NCI-H1092 treated with DMSO at 0.1 percent for 48 hours (cell line): ENCODE measurements at regions not wholly inside any gene's neighbourhood (a gene's known extent, or its start where the extent isn't known, plus 50 kb on each side); places are given as distances from the start of the nearest gene placed in this dataset.

Experiments
- DNase-seq: peaks from one replicate; lab custom pipeline; 2025; lab: John Stamatoyannopoulos, UW

DNA sequence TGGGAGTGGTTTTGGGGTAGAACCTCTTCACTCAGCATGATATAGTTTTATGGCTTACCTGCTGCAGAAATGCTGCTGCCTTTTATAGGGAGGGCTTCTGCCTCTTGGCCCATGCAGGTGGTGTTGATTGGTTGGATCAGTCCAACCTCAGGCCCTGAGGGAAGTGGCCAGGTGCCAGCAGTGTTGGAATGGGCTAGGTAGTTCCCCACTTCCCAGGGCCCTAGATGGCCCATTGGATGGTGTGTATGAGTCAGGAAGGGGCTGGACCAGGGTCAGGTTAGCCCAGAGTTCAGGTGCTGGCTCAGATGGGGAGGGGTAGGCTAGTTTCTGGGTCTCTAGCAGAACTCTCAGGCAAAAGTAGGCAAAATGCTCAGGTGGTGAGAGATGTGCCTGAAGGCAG lies 455.5 kb downstream of the CCSER2 start:
- DNase-seq, result no peak

- no peak for DNase-seq
These were observed 456.4 kb downstream of the CCSER2 start for GRCh38 chr10:84784749-84785148.

GRCh38 chr10:84789026-84789425 lies 460.6 kb downstream of the CCSER2 start:
- no peak for DNase-seq

GRCh38 chr10:84798312-84798711 lies 469.9 kb downstream of the CCSER2 start:
- DNase-seq, result no peak

DNA sequence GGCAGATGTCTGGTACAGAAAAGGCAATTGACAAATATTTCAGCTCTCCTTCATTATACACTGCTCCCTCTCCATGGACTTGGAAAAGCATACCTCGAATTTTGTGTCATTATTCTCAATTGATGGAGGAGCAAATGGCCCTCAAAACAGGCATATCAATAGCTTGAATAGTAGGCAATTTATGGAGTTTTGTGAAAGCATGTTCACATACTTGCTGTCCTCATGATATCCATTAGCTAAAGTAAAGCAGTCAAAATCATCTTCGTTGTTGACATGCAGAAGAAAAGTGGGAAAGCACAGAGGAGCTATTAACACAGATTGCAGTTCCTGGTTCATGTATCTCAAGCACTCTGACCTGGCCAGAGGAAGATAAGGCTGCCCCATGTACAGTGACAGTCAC lies 472.8 kb downstream of the CCSER2 start:
- no peak for DNase-seq

GRCh38 chr10:84801916-84802315 lies 473.5 kb downstream of the CCSER2 start:
- DNase-seq, result no peak

DNA sequence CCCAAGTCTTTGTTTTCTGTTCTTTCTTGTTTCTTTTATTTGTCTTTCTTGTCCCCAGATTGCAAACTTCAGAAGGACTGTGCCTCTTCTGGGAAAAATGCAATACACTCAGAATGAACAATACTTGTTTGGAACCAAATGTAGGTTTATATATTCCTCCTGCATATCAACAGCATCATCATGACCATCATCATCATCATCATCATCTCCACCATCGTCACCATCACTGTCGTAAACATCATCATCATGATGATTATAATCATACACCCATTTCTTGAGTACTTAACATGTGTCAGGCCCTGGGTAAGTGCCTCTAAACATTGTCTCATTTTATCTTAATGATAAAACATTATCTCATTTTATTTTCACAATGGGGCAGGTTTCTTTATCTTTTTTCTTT lies 476.8 kb downstream of the CCSER2 start:
- DNase-seq, result no peak

DNA sequence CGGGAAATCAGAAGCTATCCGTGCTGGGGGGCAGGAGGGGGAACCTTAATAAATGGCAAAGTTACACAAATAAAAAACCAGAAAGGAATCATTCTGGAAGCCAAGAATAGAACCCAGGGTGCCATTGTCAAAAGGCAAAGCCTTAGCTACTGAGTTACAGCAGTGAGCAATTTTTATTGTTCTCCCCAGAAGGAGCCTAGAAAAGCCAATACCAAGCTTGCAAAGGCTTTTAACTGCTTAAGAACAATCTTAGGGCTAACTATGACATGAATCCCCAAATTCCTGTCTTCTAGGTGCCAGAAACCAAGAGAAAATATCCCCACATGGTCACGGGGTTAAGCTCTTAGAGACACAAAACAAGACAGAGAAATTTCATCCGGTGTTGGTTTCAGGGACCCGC lies 482.7 kb downstream of the CCSER2 start:
- DNase-seq, result no peak

- peak; percentile 33 for DNase-seq
These were observed 490.6 kb downstream of the CCSER2 start for GRCh38 chr10:84818961-84819360.

DNA sequence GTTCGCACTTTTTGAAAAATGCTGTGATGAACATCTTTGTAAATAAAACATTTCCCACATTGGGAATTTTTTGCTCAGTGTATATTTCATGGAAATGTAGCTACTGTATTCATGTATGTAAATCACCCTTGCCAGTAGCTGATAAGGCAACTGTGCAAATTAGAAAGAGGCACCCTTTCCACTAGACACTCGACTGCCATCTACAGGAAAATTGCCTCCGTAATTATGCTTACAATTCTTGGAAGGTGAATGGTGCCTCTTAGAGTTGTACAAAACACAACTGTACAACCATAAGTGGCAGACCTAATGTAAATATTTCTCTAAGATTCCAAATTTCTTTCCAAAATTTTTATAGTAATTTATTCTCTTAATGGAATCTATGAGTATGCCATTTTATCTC lies 491.7 kb downstream of the CCSER2 start:
- peak; percentile 41 for DNase-seq

DNA sequence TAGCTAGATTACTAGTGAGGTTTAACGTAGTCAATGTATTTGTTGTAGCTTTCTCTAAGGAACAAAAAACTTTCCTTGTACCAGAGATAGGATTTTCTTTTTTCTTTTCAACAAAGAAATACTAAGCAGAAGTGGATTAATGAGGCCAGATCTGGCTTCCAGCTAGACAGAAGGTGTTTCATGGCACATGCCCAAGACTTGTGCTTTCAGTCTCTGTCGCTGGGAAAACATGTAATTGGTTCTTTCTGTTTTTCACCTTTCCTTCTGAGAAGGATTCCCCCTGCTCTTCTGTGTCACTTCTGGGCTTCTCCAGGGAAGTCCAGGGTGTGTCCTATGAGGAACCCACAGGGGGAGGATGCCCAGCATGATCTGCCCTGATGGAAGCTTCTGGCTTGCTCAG lies 492.2 kb downstream of the CCSER2 start:
- peak; percentile 12 for DNase-seq

- DNase-seq, result no peak
These were observed 494.7 kb downstream of the CCSER2 start for GRCh38 chr10:84822931-84823630.

GRCh38 chr10:84824525-84824924 lies 496.1 kb downstream of the CCSER2 start:
- no peak for DNase-seq

DNA sequence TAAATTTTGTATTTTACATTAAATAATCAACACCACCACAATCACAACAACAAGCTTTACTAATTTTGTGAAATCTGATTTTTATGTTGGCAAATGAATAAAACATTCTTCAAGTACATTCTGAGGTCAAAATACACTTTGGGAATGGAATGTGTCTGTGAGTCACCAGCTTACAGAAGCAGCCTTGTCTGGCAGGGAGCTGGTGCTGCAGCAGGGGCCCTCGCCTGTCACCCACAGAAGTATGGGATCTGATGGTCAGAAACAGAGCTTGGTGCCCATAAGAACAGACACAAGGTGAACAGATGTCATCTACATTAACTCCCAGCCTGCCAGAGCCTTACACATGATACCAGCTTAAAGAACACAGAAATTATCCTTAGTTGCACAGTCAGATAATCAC lies 496.9 kb downstream of the CCSER2 start:
- no peak for DNase-seq

DNA sequence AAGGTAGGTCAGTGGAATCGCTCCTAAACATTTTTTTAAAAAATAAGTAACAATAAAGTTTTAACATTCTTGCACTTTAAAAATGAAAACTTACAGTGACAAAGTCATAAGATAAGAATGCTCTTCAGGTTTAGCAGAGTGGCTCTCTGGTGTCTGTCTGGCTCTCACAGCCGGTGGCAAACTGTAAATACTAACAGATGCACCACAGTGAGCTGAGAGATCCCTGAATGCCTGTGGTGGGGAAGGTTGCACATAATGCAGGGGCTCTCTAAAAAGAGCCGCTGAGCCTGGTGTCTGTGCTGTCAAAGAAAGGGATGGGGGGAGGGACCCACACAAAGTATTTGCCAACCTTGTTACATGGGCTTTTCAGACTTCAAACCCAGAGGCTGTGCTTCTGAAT lies 498.3 kb downstream of the CCSER2 start:
- no peak for DNase-seq

DNA sequence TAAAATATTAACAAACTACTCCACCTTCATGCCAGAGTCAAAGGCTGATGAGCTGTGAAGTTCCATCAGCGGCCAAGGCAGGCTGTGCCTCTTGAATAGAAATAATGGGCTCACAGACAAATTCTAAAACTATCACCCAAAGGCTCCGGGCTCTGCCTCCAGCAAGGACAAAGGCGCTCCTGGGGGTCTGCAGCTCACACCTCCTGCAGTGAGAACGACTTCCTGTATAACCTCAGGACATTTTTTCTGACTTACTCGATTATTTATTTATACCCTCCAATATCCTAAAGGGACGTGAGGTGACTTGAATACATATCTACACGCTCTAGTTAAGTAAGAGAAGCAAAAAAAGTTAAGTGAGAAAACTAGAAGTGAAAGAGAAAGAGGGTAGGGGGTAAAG lies 500.7 kb downstream of the CCSER2 start:
- no peak for DNase-seq

GRCh38 chr10:84837041-84837812 lies 508.8 kb downstream of the CCSER2 start:
- DNase-seq, result peak; percentile 62

GRCh38 chr10:84837877-84838276 lies 509.5 kb downstream of the CCSER2 start:
- peak; percentile 48 for DNase-seq

- no peak for DNase-seq
These were observed 510.5 kb downstream of the CCSER2 start for GRCh38 chr10:84838851-84839250.

DNA sequence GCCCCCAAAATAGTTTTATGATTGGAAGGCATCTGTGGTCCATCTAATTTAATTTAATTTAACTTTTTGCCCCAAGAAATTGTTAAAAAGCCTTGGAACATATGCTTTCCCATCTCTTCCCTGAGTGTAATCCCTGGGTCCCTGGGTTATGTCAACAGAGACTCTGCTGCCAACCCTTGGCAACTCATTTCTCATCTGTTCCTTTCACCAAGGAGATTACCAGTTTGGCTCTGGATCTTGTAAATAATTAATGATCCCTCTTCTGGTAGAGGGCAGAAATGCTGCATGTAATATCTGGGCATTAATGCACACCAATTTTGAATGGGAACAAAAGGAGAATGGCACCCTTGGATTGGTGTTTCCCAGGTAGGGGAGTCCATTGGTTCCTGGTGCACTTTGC lies 514.2 kb downstream of the CCSER2 start:
- no peak for DNase-seq

DNA sequence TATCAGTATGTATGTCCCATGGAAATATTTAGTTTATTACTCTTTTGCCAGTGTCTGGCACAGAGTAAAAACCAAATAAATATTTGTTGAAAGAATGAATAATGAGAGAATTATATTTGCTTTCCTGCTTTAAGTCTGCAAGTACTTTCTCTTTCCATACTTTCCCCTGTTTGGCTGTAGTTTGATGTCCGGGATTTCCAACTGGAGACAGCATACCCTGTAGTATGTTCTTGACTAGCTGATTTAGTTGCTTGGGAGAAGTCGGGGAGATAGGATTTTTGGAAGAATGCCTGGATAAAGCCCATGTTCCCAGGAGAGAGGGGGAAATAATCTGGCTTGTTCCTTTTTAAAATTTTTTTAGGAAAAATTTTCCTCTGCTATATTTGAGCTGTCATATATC lies 516.1 kb downstream of the CCSER2 start:
- no peak for DNase-seq

- DNase-seq, result peak; percentile 31
These were observed 517.4 kb downstream of the CCSER2 start for GRCh38 chr10:84845628-84846261.

DNA sequence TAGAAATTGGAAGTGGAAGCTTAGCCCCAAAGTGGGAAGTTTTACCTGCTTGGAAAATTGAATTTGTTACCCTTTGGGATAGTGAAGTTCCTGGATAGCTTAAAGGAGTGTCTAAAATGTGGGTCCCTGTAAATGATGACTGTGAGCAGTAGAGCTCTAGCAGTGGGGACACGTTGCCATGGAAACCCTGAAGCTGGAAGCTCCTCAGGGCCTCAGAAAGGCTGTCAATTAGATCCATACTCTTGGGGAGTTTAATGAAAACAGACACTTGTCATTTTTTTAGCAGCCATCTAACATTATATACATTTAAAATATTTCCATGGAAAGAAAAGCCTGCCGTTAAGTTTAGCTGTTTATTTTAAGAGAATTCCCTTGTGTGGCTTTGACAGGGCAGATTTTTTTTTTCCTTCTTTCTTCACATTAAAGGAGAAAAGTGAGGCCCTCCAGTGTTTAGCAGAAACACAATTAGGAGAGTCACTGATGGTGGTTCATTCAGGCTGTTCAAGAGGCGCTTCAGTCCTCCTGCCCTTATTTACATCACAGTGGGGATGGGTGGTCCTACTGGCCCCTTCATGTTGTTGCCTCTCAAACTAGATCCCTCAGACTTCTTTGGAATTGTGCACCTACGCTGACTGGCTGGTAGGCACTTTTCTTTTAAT lies 518.4 kb downstream of the CCSER2 start:
- no peak for DNase-seq
